NCI-H345 treated with DMSO at 0.1 percent for 48 hours (cell line): ENCODE measurements at regions not wholly inside any gene's neighbourhood (a gene's known extent, or its start where the extent isn't known, plus 50 kb on each side); places are given as distances from the start of the nearest gene placed in this dataset.
"Not testable (repeated sequence)": the region's sequence is repeated elsewhere in the genome, so short reads cannot be mapped to it uniquely, and the experiment has no call there.

Source experiments
- DNase-seq: peaks from one replicate; lab custom pipeline; 2025; ENCODE audit not compliant: unreplicated experiment; lab: John Stamatoyannopoulos, UW

DNA sequence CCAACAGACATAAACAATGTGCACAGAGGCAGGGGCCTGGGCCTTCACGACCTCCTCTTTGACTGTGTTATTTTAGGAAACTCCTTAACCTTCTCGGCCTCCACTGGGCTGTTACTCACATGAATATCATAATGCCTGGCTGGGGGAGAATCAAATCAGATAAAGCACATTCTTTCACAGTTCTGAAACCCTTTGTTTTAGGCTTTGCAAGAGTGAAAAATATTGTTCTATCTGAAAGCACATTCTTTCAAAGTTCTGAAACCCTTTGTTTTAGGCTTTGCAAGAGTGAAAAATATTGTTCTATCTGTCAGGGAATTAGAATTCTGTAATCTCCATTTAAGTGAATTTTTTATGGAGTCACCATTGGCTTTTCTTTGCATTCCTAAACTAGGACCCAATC, 50.7 kb upstream of the SYNDIG1 start:
- no peak for DNase-seq

DNA sequence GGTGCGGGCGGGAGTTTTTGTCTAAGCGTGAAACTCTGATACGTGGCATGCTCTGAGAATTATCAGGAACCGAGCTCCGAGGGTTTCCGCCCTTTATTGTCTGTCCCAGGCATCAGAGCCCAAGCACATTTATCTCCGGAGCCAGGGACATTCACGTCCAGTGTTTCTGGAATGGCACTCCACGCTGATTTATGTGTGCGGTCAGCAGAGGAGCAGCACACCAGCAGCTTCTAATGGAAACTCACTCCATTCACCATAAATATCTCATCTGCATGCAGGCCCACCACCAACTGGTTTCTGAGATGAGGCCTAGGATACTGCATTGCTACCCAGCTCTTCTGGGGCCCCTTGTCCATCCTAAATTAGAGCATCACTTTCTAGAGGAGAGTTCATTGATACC, 51.9 kb upstream of the SYNDIG1 start:
- DNase-seq = no peak

DNA sequence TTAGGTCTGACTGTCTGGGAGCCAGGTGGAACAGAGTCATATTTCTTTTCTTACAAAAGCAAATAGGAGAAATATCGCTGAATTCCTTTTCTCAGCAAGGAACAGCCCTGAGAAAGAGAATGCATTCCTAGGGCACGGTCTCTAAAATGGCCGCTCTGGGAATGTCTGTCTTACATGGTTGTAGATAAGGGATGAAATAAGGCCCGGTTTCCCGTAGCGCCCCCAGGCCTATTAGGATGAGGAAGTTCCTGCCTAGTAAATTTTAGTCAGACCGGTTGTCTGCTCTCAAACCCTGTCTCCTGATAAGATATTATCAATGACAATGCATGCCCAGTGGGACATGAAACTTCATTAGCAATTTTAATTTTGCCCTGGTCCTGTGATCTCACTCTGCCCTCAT, 54.0 kb upstream of the SYNDIG1 start:
- DNase-seq = not testable (repeated sequence)

DNA sequence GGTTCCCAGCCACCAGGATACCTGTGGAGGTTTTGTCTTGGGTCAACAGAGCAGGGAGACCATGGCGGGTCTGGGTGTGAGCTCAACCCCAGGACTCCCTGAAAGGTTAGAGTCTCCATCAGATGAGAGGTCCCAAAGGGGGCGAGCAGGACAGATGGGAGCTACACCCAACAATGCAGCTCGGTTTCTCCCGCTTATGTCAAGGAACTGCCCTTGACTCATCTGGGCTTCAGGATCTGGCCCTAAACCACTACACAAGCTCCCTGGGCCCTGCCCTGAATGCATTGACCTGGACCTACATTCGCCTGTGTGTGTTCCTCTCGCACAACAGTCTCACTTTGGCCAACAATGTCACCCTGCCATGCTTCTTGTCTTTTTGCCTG, 57.6 kb upstream of the SYNDIG1 start:
- DNase-seq = no peak

DNA sequence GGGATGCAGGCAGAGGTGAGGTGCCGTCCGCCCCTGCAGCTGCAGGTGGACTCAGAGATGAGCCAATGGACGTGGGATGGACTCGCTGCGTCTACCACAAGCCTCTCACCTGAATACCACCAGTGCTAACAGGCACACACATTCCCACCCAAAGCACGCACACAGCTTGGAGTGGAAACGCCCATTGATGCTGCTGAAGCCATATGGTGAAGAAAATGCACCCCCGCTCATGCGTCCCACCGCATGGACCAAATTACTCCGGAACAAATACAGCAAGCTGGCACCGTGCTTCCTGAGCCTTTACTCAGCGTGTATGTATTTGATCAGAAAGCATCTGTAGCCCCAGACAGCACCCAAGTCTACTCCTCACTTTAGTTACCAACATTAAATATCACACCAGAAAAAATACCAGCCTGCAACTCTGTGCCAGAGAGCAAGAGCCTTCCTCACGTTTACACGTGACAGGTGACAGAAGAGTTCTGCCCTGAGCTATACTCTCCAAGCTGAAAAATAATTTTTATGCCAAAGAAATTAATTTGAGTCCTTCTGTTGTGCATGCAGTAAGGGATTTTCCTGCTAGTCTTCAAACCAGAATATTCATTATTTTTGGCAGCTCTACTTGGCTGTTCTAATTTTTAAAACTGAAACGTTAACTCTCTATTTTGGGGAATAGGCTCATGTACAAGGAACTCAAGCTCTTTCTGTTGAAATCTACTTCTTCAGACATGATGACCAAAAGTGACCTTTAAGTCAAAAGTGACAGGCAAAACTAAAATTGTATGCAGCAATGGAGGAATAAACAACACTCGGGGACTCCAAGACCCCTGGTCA, 58.2 kb upstream of the SYNDIG1 start:
- no peak for DNase-seq

DNA sequence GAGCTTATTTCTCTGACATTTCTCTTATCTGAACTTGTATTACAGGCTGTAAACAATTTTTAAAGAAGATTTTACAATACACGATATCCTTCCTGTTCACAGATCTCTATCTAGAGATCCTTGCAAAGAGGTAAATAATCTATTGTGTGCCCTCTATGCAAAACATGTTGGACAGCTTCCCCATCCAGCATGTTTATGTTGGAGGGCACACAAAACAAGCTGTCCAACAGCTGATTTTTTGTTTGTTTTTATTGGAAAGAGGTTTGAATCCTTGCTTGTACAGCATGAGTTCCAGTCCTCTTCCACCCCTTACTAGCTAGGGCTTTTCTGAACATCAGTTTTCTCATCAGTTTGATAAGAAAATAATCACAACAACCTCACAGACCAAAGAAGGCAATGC, 62.3 kb upstream of the SYNDIG1 start:
- no peak for DNase-seq

DNA sequence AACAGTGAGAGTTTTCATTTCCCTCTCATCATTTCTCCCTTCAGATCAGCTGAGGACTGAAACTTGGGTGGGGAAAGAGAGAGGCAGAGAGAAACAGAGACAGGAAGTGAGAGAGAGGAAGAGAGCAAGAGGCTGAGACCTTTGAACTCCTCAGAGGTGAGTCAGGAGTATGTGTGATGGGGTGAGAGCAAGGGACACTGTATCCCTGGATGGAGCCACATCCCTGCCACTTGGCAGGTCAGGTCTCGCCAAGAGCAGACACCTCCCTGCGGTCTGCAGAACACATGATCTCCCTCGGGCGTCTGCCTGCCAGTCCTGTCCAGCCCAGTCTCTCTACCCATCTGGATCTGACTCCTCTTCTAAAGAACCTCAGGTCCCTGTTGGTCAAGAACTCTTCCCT, 62.7 kb upstream of the SYNDIG1 start:
- DNase-seq = no peak

DNA sequence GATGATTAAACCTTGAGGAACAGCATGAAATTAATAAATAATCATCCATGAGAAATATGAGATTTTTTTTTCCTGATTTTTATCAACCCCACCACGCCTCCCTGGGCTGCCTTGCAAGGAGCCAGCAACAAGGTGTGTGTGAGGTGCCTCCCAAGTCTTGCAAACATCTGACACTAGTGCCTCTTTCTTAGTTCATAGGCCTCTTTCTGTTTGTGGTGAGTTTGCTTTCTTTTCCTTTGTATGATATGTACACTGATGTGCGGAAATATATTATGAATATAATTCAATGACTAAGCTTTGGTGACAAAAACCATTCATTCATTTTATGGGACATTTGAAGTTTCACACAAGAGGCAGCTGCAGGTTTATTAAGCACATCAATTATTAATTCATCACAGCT, 63.2 kb upstream of the SYNDIG1 start:
- DNase-seq = no peak

DNA sequence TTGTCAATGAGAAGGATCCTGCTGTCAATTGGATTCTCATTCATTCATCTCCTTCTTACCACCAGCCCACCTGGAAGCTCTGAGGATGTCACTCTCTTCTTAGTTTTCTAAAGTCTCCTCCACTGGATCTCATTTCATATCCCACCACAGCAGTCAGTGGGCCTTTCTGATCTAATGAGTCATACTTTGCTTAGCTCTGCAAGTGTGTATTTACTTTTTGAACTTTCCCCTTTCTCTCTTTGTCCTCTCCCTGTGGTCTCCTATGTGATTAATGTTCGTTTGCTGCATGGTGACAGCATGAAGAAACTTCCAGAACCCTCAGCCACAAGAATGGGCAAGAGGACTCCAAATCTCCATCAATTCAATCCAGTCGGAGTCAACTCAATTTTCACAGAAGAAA, 63.6 kb upstream of the SYNDIG1 start:
- no peak for DNase-seq

DNA sequence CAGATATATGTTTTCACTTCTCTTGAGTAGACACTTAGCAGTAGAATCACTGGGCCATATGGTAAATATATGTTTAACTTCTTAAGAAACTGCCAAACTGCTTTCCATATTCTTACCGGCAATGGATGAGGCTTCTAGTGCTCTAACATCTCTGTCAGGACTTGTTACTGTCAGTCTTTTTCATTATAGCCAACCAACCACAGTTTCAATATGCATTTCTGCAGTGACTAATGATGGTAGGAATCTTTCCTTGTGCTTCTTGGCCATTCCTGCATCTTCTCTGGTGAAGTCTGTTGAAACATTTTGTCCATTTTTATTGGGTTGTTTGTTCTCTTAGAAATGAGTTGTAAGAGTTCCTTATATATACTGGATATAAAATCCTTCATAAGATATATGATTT, 66.0 kb upstream of the SYNDIG1 start:
- DNase-seq = no peak

DNA sequence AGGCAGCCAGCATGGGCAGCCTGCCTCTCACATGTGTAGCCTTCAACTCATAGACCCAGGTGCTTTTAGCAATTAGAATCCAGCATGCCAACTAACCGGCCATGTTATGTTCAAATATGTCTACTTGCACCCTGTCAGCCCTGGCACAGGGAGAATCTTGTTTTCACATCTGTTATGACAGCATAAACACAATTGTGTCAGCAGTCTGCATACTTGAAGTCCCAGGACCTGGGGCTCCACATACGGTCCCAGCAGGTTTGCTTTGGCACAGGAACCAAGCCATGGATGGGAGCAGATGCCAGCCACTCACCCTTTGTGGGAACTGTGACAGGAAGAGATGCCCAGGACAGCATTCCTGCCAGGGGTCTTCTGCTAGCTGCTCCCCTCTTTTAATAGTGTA, 67.2 kb upstream of the SYNDIG1 start:
- DNase-seq = no peak

DNA sequence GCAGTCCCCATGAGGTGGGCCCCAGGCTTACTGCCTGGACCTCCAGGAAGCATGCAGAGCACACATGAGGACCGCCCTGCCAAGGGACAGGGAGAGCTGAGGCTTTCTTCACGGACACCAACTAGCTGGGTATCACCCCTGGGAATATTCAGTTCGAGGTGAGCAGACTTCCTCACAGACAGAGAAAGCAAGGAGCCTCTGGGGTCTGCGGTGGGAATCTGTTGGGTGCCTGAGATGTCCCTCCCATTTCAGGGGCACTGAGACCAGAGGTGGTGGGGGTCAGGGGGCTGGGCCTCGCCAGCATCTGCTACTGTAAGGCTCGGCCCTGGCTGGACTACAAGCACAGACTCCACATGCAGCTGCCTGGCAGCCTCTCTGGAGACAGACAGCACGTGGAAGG, 74.3 kb upstream of the SYNDIG1 start:
- DNase-seq = no peak

DNA sequence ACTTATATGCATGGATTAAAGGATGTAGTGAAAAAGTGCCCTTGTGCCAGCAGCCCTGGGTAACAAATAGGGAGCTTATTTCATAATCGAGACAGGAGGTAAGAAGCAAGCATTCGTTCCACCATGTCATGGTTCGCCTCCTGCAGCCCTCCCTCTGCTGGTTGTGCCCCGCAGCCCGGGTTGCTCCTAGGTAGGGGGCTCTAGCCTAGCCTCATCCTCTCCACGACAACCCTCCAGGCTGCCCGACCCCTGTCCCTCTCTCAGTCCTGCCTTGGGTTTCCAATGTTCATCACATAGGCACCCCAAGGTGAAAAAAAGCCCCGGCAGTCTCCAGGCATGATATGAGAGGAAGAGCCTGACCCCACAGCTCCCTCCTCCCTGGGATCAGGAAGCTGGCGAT, 75.5 kb upstream of the SYNDIG1 start:
- DNase-seq = no peak

DNA sequence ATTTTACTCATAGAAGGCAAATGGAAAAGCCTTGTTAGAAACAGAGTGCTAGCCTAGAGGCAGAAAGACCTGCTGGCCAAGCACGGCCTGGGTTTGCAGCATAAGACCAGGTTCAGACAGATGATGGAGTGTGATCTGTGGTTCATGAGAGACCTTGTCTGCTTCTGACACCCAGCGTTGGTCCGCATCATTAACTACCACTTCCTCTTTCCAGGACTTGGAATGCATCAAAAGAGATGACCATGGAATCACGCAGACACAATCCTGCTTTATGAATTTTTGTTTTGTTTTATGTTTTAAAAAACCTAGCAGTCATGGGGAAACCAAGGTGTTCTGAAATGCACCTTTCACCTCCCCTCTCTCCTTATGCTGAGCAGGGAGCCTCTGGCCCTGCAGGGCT, 76.8 kb upstream of the SYNDIG1 start:
- DNase-seq = no peak

DNA sequence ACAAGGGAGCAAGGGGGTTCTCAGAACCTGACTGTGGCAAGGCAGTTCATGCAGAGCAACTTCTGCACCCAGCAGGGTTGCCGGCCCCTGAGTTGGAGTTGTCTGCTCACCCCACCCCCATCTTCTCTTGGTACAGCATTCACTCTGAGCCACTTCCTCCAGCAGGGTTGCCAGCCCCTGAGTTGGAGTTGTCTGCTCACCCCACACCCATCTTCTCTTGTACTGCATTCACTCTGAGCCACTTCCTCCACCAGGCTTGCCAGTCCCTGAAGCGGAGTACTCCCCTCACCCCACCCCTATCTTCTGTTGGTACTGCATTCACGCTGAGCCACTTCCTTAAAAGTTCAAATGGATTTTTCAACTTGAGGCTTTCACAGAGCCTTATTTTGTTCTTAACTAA, 79.7 kb upstream of the SYNDIG1 start:
- DNase-seq = no peak

DNA sequence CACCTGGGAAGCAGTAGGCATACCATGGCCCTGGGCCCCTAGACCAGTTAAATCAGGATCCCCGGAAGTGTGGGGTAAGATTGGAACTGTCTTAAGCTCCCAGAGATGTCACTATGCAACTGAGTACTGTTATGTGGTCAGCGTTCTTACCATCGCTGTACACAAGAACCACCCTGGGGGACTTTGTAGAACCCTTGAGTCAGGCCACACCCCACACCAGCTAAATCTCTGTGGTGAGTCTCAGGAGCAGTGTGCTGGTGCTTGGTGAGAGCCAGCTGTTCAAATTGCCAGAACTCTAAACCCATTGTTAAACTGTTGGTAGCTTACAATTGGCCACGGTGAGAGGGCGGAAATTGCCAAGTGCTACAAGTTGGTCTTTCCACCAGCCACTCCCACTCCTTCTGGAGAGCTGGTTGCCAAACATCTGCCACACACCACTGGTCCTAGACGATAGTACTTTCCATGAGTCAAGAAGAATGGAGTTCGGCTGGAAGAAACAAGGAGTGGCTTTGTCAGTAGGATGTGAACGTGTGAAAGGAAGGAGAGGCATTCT, 80.5 kb upstream of the SYNDIG1 start:
- DNase-seq = no peak

DNA sequence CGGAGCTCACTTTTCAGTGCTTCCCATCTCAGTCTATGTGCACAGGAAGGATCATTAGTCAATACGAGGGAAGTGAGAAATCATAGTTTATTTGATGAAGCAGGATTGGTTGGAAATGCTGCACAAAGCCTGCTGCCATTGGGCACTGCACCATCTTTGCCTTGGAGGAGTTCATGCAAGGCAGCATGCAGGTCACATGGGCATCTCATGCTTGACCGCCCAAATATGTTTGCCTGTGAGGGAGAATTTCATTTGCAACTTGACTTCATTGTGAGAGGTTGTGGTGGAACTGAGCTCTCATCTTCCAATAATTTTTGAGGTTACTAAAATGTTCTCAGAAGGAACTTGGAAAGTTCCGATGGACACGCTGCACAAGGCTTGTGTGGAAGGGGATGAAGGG, 83.9 kb upstream of the SYNDIG1 start:
- DNase-seq = no peak

DNA sequence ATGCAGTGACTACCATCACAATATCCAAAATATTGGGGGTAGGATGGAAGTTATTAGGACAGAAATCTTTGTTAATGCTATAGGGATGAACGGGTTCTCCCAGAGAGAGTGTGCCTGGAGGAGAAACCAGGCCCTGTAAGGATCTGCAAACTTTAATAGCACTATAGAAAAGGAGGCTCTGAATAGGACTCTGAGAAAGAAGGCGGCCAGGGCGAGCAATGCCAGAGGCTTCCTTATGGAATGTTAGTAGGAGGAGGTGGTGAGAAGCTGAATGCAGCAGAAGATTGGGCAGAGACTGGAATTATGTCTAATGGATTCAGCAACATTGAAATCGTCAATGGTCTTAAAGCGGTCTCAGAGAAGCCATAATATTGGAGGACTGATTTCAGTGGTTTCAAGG, 84.6 kb upstream of the SYNDIG1 start:
- no peak for DNase-seq

DNA sequence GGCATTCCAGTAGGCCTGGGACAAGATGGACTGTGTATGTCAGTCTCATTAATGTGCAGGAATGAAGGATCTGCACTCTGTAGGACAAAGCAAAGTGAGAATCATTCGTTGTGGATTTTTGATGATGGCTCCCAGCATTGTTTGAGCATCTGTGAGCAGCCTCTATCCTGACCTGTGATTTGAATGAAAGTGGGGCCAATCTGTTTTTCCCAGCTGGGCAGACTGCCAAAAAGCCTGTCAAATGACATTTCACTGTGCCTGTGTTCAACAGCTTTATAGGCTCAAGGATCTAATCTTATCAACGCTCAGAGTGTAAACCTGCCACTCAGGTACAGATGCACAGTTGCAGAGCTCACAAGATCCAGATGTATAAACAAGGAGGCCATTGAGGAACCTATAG, 86.7 kb upstream of the SYNDIG1 start:
- peak; percentile 93 for DNase-seq

DNA sequence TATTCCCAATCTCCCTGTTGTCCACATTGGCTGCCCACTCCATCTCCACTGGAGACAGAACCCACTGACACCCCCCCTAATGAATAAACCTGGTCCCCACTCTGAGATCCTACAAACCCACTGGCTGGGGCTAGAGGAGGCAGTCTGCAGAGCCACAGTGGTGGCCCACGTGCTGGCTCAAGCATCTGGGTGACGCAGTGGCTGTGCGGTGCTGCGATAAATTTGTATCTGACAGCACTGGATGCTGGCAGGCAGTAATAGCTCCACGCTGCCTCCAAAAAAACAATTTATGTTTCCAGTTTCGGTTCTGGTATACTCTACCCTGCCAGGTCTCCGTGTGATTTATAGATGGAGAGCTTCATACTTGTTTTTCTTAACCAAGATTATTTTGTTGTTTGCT, 87.1 kb upstream of the SYNDIG1 start:
- DNase-seq = no peak

DNA sequence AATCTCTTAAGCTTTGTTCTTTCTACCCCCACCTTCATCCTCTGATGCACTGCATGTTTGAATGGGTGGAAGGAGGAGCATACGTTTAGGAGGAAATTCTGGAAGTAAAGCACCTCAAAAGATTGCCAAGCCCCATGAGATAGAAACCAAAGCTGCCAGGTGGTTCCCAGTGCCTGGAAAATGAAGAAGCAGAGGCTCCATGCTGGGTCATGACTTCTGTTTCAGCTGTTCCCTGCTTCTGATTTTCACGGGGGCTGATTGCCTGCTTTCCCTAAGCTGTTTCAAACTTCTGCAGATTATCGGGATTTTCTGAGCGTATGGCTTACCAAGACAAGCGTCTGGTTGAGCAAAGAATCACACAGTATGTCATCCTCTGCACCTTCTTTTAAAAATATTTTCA, 87.5 kb upstream of the SYNDIG1 start:
- DNase-seq = no peak

DNA sequence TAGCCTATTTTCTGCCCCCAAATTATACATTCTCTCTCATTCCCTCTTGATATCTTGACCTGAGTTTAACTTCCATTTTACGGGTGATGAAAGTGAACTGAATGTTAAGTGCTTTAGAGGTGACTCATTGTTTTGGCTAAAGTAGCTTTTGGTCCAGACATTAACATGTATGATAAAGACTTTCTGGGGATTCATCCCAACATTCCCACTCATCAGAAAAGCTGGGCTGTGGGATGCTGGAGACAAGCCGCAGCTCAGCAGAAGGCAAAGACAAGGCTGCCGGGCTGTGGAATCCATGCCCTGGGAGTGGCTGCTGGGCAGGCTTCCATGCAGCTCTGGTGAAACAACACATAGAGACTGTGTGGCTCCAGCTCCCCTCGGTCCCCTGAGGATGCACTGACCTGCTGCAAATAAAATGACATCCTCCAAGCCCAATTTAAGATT, 89.9 kb upstream of the SYNDIG1 start:
- DNase-seq = no peak
